OCI-LY1 (cell line): ENCODE measurements at regions not wholly inside any gene's neighbourhood (a gene's known extent, or its start where the extent isn't known, plus 50 kb on each side); places are given as distances from the start of the nearest gene placed in this dataset.

ENCODE experiments used
- H2AFZ ChIP-seq: fragments of 200-600 bp; sonication (generic), shearing (Covaris generic); 2 replicates; pipeline ENCODE4 v1.6.0; 2014; ENCODE audit warnings: antibody characterized with exemption, mild to moderate bottlenecking, low read length
- H3F3A ChIP-seq: fragments of 200-600 bp; sonication (generic), shearing (Covaris generic); 2 replicates; pipeline ENCODE4 v1.6.0; 2014; ENCODE audit warnings: mild to moderate bottlenecking, antibody characterized with exemption, low read length, moderate library complexity; ENCODE audit not compliant: insufficient read depth
- H3K27ac ChIP-seq: fragments of 200-600 bp; sonication (generic); 2 replicates; pipeline ENCODE4 v1.5.1; 2014; ENCODE audit warnings: low read length, mixed run types, mild to moderate bottlenecking, low read depth; ENCODE audit not compliant: poor library complexity, severe bottlenecking
- H3K27me3 ChIP-seq: fragments of 200-600 bp; sonication (generic); 2 replicates; pipeline ENCODE4 v1.6.0; 2014; ENCODE audit warnings: antibody characterized with exemption, mild to moderate bottlenecking, low read length, moderate library complexity; ENCODE audit not compliant: insufficient read depth
- H3K36me3 ChIP-seq: fragments of 200-600 bp; sonication (generic); 2 replicates; pipeline ENCODE4 v1.6.1; 2014; ENCODE audit warnings: mild to moderate bottlenecking, antibody characterized with exemption, low read length, moderate library complexity, mixed read lengths; ENCODE audit not compliant: insufficient read depth
- H3K4me1 ChIP-seq: fragments of 200-600 bp; sonication (generic); 2 replicates; pipeline ENCODE4 v1.5.1; 2014; ENCODE audit warnings: mild to moderate bottlenecking, low read length, moderate library complexity; ENCODE audit not compliant: insufficient read depth, severe bottlenecking
- H3K4me2 ChIP-seq: fragments of 200-600 bp; sonication (generic), shearing (Covaris generic); 2 replicates; pipeline ENCODE4 v1.6.1; 2014; ENCODE audit warnings: low read length
- H3K4me3 ChIP-seq: fragments of 200-600 bp; sonication (generic); 2 replicates; pipeline ENCODE4 v1.5.1; 2014; ENCODE audit warnings: low read length, low read depth, mild to moderate bottlenecking, mixed read lengths; ENCODE audit not compliant: poor library complexity, severe bottlenecking
- H3K79me2 ChIP-seq: fragments of 200-600 bp; shearing (Covaris generic); 2 replicates; pipeline ENCODE4 v1.6.1; 2016; ENCODE audit warnings: mixed run types, low read length, mixed read lengths; ENCODE audit not compliant: insufficient read depth
- H3K9ac ChIP-seq: fragments of 200-600 bp; sonication (generic), shearing (Covaris generic); 2 replicates; pipeline ENCODE4 v1.6.1; 2014; ENCODE audit warnings: mild to moderate bottlenecking, low read length, mixed read lengths
- H3K9me2 ChIP-seq: fragments of 200-600 bp; sonication (generic), shearing (Covaris generic); 2 replicates; pipeline ENCODE4 v1.6.1; 2014; ENCODE audit warnings: low read depth, mild to moderate bottlenecking, low read length, mixed read lengths
- H3K9me3 ChIP-seq: fragments of 200-600 bp; shearing (Covaris generic); 2 replicates; pipeline ENCODE4 v1.6.1; 2014; ENCODE audit warnings: low read length, mixed read lengths
- H4K20me1 ChIP-seq: fragments of 200-600 bp; sonication (generic), shearing (Covaris generic); 2 replicates; pipeline ENCODE4 v1.6.0; 2016; ENCODE audit warnings: mild to moderate bottlenecking, low read length; ENCODE audit not compliant: insufficient read depth
- CTCF ChIP-seq: fragments of 200-600 bp; sonication (generic), shearing (Covaris generic); IDR thresholded peaks from 2 replicates; pipeline ENCODE4 v1.5.1; 2017; ENCODE audit warnings: mild to moderate bottlenecking, antibody characterized with exemption, low read length, moderate library complexity, mixed read lengths
- EZH2 ChIP-seq: fragments of 200-600 bp; sonication (generic), shearing (Covaris generic); IDR thresholded peaks from 2 replicates; pipeline ENCODE4 v1.8.0; 2017; ENCODE audit warnings: borderline replicate concordance, mixed run types, mild to moderate bottlenecking, antibody characterized with exemption, low read length, moderate library complexity, mixed read lengths

- no peak overlapping the region for H2AFZ ChIP-seq
- no peak overlapping the region for H3K9ac ChIP-seq
- no peaks in the 10 kb centered on the region for H3K27me3 ChIP-seq
- H3F3A ChIP-seq = no peaks in the 10 kb centered on the region
- no peak overlapping the region for H3K4me2 ChIP-seq
- no peaks in the 10 kb centered on the region for H4K20me1 ChIP-seq
- H3K27ac ChIP-seq = no peak overlapping the region
- H3K9me3 ChIP-seq = no peaks in the 10 kb centered on the region
- H3K4me3 ChIP-seq = no peak overlapping the region
- H3K79me2 ChIP-seq = no peaks in the 10 kb centered on the region
- TF ChIP-seq EZH2 = no peak
- no peaks in the 10 kb centered on the region for H3K4me1 ChIP-seq
- H3K36me3 ChIP-seq = no peaks in the 10 kb centered on the region
- no peaks in the 10 kb centered on the region for H3K9me2 ChIP-seq
These were observed 520.0 kb upstream of the CDH11 start for GRCh38 chr16:65641762-65642289.

- H3K27me3 ChIP-seq = no peaks in the 10 kb centered on the region
- no peak overlapping the region for H3K9ac ChIP-seq
- no peak overlapping the region for H3K27ac ChIP-seq
- H3K4me3 ChIP-seq = no peak overlapping the region
- H4K20me1 ChIP-seq = no peaks in the 10 kb centered on the region
- no peaks in the 10 kb centered on the region for H3K79me2 ChIP-seq
- H2AFZ ChIP-seq = no peak overlapping the region
- no peaks in the 10 kb centered on the region for H3K4me1 ChIP-seq
- H3K36me3 ChIP-seq = no peaks in the 10 kb centered on the region
- no peak overlapping the region for H3K4me2 ChIP-seq
- no peaks in the 10 kb centered on the region for H3K9me3 ChIP-seq
- H3K9me2 ChIP-seq = no peaks in the 10 kb centered on the region
- H3F3A ChIP-seq = no peaks in the 10 kb centered on the region
- TF ChIP-seq CTCF = no peak
- TF ChIP-seq EZH2 = no peak
These were observed 519.3 kb upstream of the CDH11 start for GRCh38 chr16:65641049-65641761.

- Histone ChIP-seq H3K4me1 (no peaks in the 10 kb centered on the region), H3K9me2 (no peaks in the 10 kb centered on the region), H3F3A (no peaks in the 10 kb centered on the region), H2AFZ (no peak overlapping the region), H3K36me3 (no peaks in the 10 kb centered on the region), H3K27me3 (no peaks in the 10 kb centered on the region), H4K20me1 (no peaks in the 10 kb centered on the region), H3K4me2 (no peak overlapping the region), H3K4me3 (no peak overlapping the region), H3K27ac (no peak overlapping the region), H3K79me2 (no peaks in the 10 kb centered on the region), H3K9ac (no peak overlapping the region), H3K9me3 (no peaks in the 10 kb centered on the region)
- no peak for TF ChIP-seq EZH2
These were observed 513.0 kb upstream of the CDH11 start for GRCh38 chr16:65634833-65635232.

- no peak overlapping the region for H3K4me3 ChIP-seq
- no peak overlapping the region for H2AFZ ChIP-seq
- H3K4me2 ChIP-seq = no peak overlapping the region
- TF ChIP-seq CTCF (no peak), EZH2 (no peak)
- H3K9me3 ChIP-seq = no peaks in the 10 kb centered on the region
- H3K27me3 ChIP-seq = no peaks in the 10 kb centered on the region
- H3K4me1 ChIP-seq = no peaks in the 10 kb centered on the region
- no peaks in the 10 kb centered on the region for H3K9me2 ChIP-seq
- H3K9ac ChIP-seq = no peak overlapping the region
- no peak overlapping the region for H3K27ac ChIP-seq
- no peaks in the 10 kb centered on the region for H3K79me2 ChIP-seq
- no peaks in the 10 kb centered on the region for H3K36me3 ChIP-seq
- H3F3A ChIP-seq = no peaks in the 10 kb centered on the region
- H4K20me1 ChIP-seq = no peaks in the 10 kb centered on the region
These were observed 512.4 kb upstream of the CDH11 start for GRCh38 chr16:65634291-65634690.
